ENCODE measurements at regions not wholly inside any gene's neighbourhood (a gene's known extent, or its start where the extent isn't known, plus 50 kb on each side); places are given as distances from the start of the nearest gene placed in this dataset.
"Not testable (repeated sequence)": the region's sequence is repeated elsewhere in the genome, so short reads cannot be mapped to it uniquely, and the experiment has no call there.

DNA sequence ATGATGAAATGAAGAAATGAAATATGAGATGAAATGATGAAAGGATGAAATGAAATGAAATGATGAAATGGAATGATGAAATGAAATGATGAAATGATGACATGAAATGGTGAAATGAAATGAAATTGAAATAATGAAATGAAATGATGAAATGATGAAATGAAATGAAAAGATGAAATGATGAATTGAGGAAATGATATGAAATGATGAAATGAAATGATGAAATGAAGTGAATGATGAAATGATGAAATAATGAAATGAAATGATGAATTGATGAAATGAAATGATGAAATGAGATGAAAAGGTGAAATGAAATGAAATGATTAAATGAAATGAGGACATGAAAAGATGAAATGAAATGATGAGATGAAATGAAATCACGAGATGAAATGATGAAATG lies 639.2 kb downstream of the GOLGA6L6 start:
- TF ChIP-seq, protein P1, sequence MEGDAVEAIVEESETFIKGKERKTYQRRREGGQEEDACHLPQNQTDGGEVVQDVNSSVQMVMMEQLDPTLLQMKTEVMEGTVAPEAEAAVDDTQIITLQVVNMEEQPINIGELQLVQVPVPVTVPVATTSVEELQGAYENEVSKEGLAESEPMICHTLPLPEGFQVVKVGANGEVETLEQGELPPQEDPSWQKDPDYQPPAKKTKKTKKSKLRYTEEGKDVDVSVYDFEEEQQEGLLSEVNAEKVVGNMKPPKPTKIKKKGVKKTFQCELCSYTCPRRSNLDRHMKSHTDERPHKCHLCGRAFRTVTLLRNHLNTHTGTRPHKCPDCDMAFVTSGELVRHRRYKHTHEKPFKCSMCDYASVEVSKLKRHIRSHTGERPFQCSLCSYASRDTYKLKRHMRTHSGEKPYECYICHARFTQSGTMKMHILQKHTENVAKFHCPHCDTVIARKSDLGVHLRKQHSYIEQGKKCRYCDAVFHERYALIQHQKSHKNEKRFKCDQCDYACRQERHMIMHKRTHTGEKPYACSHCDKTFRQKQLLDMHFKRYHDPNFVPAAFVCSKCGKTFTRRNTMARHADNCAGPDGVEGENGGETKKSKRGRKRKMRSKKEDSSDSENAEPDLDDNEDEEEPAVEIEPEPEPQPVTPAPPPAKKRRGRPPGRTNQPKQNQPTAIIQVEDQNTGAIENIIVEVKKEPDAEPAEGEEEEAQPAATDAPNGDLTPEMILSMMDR (IDR thresholded peaks at IDR 0.05 in 8 of 11, conservative IDR thresholded peaks at IDR 0.05 in 3 of 11): not testable (repeated sequence)
- not testable (repeated sequence) for TF ChIP-seq POLR2AphosphoS5 (IDR thresholded peaks at IDR 0.05)
